ENCODE measurements at regions not wholly inside any gene's neighbourhood (a gene's known extent, or its start where the extent isn't known, plus 50 kb on each side); places are given as distances from the start of the nearest gene placed in this dataset.
"Not testable (repeated sequence)": the region's sequence is repeated elsewhere in the genome, so short reads cannot be mapped to it uniquely, and the experiment has no call there.

- Histone ChIP-seq H3K36me3 (ENCODE audit: control insufficient read depth, insufficient read depth, low read length) (no peaks in the 10 kb centered on the region; the same call in 1 of the 2 replicates), H3K4me1 (ENCODE audit: control insufficient read depth, insufficient read depth, low read length) (peaks cover 5% of the 10 kb centered on the region), H3K9me3 (ENCODE audit: control insufficient read depth, insufficient read depth, low read depth, low read length) (peaks cover 9% of the 10 kb centered on the region; the same call in 1 of the 2 replicates), H3K27ac (ENCODE audit: low read depth, low read length) (peak overlapping the region; percentile 25; the same call in 1 of the 2 replicates), H3K9ac (ENCODE audit: low read length) (peak overlapping the region; percentile 49), H3K4me3 (ENCODE audit: low read depth, low read length) (no peak overlapping the region; the same call in 1 of the 2 replicates), H3K27me3 (ENCODE audit: control insufficient read depth, insufficient read depth, low read length) (no peaks in the 10 kb centered on the region)
Observed at GRCh38 chr6:16884526-16884925, 123.3 kb upstream of the ATXN1 start.

- Histone ChIP-seq H3K9ac (ENCODE audit: low read length) (no peak overlapping the region), H3K4me3 (ENCODE audit: low read depth, low read length) (no peak overlapping the region), H3K4me1 (ENCODE audit: control insufficient read depth, insufficient read depth, low read length) (peaks cover 5% of the 10 kb centered on the region), H3K27ac (ENCODE audit: low read depth, low read length) (no peak overlapping the region), H3K27me3 (ENCODE audit: control insufficient read depth, insufficient read depth, low read length) (no peaks in the 10 kb centered on the region), H3K9me3 (ENCODE audit: control insufficient read depth, insufficient read depth, low read depth, low read length) (peaks cover 18% of the 10 kb centered on the region; the same call in 1 of the 2 replicates), H3K36me3 (ENCODE audit: control insufficient read depth, insufficient read depth, low read length) (no peaks in the 10 kb centered on the region)
Observed at GRCh38 chr6:16883414-16883813, 122.2 kb upstream of the ATXN1 start.

- Histone ChIP-seq H3K9me3 (ENCODE audit: control insufficient read depth, insufficient read depth, low read depth, low read length) (peaks cover 25% of the 10 kb centered on the region; the same call in 1 of the 2 replicates), H3K27ac (ENCODE audit: low read depth, low read length) (no peak overlapping the region), H3K36me3 (ENCODE audit: control insufficient read depth, insufficient read depth, low read length) (no peaks in the 10 kb centered on the region), H3K9ac (ENCODE audit: low read length) (no peak overlapping the region), H3K27me3 (ENCODE audit: control insufficient read depth, insufficient read depth, low read length) (no peaks in the 10 kb centered on the region), H3K4me1 (ENCODE audit: control insufficient read depth, insufficient read depth, low read length) (peaks cover 5% of the 10 kb centered on the region), H3K4me3 (ENCODE audit: low read depth, low read length) (no peak overlapping the region)
Observed at GRCh38 chr6:16882230-16882629, 121.0 kb upstream of the ATXN1 start.

- not testable (repeated sequence) for H3K36me3 ChIP-seq (ENCODE audit: control insufficient read depth, insufficient read depth, low read length); H3K27ac ChIP-seq (ENCODE audit: low read depth, low read length); H3K4me1 ChIP-seq (ENCODE audit: control insufficient read depth, insufficient read depth, low read length); H3K9ac ChIP-seq (ENCODE audit: low read length); H3K27me3 ChIP-seq (ENCODE audit: control insufficient read depth, insufficient read depth, low read length); H3K4me3 ChIP-seq (ENCODE audit: low read depth, low read length)
- H3K9me3 ChIP-seq (ENCODE audit: control insufficient read depth, insufficient read depth, low read depth, low read length), result peaks cover 27% of the 10 kb centered on the region; the same call in 1 of the 2 replicates
Observed at GRCh38 chr6:16876852-16877251, 115.6 kb upstream of the ATXN1 start.

- Histone ChIP-seq H3K4me3 (ENCODE audit: low read depth, low read length) (no peak overlapping the region), H3K4me1 (ENCODE audit: control insufficient read depth, insufficient read depth, low read length) (no peaks in the 10 kb centered on the region), H3K27me3 (ENCODE audit: control insufficient read depth, insufficient read depth, low read length) (no peaks in the 10 kb centered on the region), H3K27ac (ENCODE audit: low read depth, low read length) (no peak overlapping the region), H3K9me3 (ENCODE audit: control insufficient read depth, insufficient read depth, low read depth, low read length) (peaks cover 27% of the 10 kb centered on the region; the same call in 1 of the 2 replicates), H3K36me3 (ENCODE audit: control insufficient read depth, insufficient read depth, low read length) (no peaks in the 10 kb centered on the region), H3K9ac (ENCODE audit: low read length) (no peak overlapping the region)
Observed at GRCh38 chr6:16876201-16876600, 114.9 kb upstream of the ATXN1 start.

GRCh38 chr6:16873698-16874097, 112.4 kb upstream of the ATXN1 start:
- H3K9me3 ChIP-seq (ENCODE audit: control insufficient read depth, insufficient read depth, low read depth, low read length), result peaks cover 16% of the 10 kb centered on the region; the same call in 1 of the 2 replicates
- no peaks in the 10 kb centered on the region for H3K27me3 ChIP-seq (ENCODE audit: control insufficient read depth, insufficient read depth, low read length)
- no peaks in the 10 kb centered on the region for H3K36me3 ChIP-seq (ENCODE audit: control insufficient read depth, insufficient read depth, low read length)
- H3K27ac ChIP-seq (ENCODE audit: low read depth, low read length), result no peak overlapping the region
- no peak overlapping the region for H3K4me3 ChIP-seq (ENCODE audit: low read depth, low read length)
- no peak overlapping the region for H3K9ac ChIP-seq (ENCODE audit: low read length)
- H3K4me1 ChIP-seq (ENCODE audit: control insufficient read depth, insufficient read depth, low read length), result no peaks in the 10 kb centered on the region

- no peaks in the 10 kb centered on the region for H3K4me1 ChIP-seq (ENCODE audit: control insufficient read depth, insufficient read depth, low read length)
Observed at GRCh38 chr6:16872543-16873235, 111.4 kb upstream of the ATXN1 start.

GRCh38 chr6:16871047-16871446, 109.8 kb upstream of the ATXN1 start:
- Histone ChIP-seq H3K9me3 (ENCODE audit: control insufficient read depth, insufficient read depth, low read depth, low read length) (no peaks in the 10 kb centered on the region), H3K9ac (ENCODE audit: low read length) (no peak overlapping the region), H3K4me1 (ENCODE audit: control insufficient read depth, insufficient read depth, low read length) (no peaks in the 10 kb centered on the region)

More at GRCh38 chr6:16872543-16873235, 111.4 kb upstream of the ATXN1 start:
- no peak overlapping the region for H3K4me3 ChIP-seq (ENCODE audit: low read depth, low read length)
- no peak overlapping the region for H3K9ac ChIP-seq (ENCODE audit: low read length)
- peaks cover 7% of the 10 kb centered on the region; the same call in 1 of the 2 replicates for H3K9me3 ChIP-seq (ENCODE audit: control insufficient read depth, insufficient read depth, low read depth, low read length)
- H3K36me3 ChIP-seq (ENCODE audit: control insufficient read depth, insufficient read depth, low read length), result no peaks in the 10 kb centered on the region
- H3K27ac ChIP-seq (ENCODE audit: low read depth, low read length), result no peak overlapping the region
- no peaks in the 10 kb centered on the region for H3K27me3 ChIP-seq (ENCODE audit: control insufficient read depth, insufficient read depth, low read length)

GRCh38 chr6:16868968-16869367, 107.7 kb upstream of the ATXN1 start:
- H3K27ac ChIP-seq (ENCODE audit: low read depth, low read length), result no peak overlapping the region
- no peaks in the 10 kb centered on the region for H3K36me3 ChIP-seq (ENCODE audit: control insufficient read depth, insufficient read depth, low read length)
- H3K4me3 ChIP-seq (ENCODE audit: low read depth, low read length), result no peak overlapping the region
- H3K9me3 ChIP-seq (ENCODE audit: control insufficient read depth, insufficient read depth, low read depth, low read length), result no peaks in the 10 kb centered on the region
- H3K27me3 ChIP-seq (ENCODE audit: control insufficient read depth, insufficient read depth, low read length), result no peaks in the 10 kb centered on the region
- H3K9ac ChIP-seq (ENCODE audit: low read length), result no peak overlapping the region
- H3K4me1 ChIP-seq (ENCODE audit: control insufficient read depth, insufficient read depth, low read length), result no peaks in the 10 kb centered on the region

More at GRCh38 chr6:16871047-16871446, 109.8 kb upstream of the ATXN1 start:
- H3K36me3 ChIP-seq (ENCODE audit: control insufficient read depth, insufficient read depth, low read length), result no peaks in the 10 kb centered on the region
- no peak overlapping the region for H3K4me3 ChIP-seq (ENCODE audit: low read depth, low read length)
- H3K27me3 ChIP-seq (ENCODE audit: control insufficient read depth, insufficient read depth, low read length), result no peaks in the 10 kb centered on the region
- no peak overlapping the region for H3K27ac ChIP-seq (ENCODE audit: low read depth, low read length)

GRCh38 chr6:16857969-16858592, 96.8 kb upstream of the ATXN1 start:
- Histone ChIP-seq H3K4me3 (ENCODE audit: low read depth, low read length) (no peak overlapping the region), H3K27ac (ENCODE audit: low read depth, low read length) (no peak overlapping the region), H3K27me3 (ENCODE audit: control insufficient read depth, insufficient read depth, low read length) (no peaks in the 10 kb centered on the region), H3K36me3 (ENCODE audit: control insufficient read depth, insufficient read depth, low read length) (no peaks in the 10 kb centered on the region), H3K9me3 (ENCODE audit: control insufficient read depth, insufficient read depth, low read depth, low read length) (no peaks in the 10 kb centered on the region), H3K9ac (ENCODE audit: low read length) (no peak overlapping the region), H3K4me1 (ENCODE audit: control insufficient read depth, insufficient read depth, low read length) (no peaks in the 10 kb centered on the region; the same call in 1 of the 2 replicates)

GRCh38 chr6:16855460-16855859, 94.2 kb upstream of the ATXN1 start:
- H3K4me1 ChIP-seq (ENCODE audit: control insufficient read depth, insufficient read depth, low read length), result no peaks in the 10 kb centered on the region; the same call in 1 of the 2 replicates
- no peak overlapping the region for H3K27ac ChIP-seq (ENCODE audit: low read depth, low read length)
- H3K9me3 ChIP-seq (ENCODE audit: control insufficient read depth, insufficient read depth, low read depth, low read length), result no peaks in the 10 kb centered on the region
- H3K36me3 ChIP-seq (ENCODE audit: control insufficient read depth, insufficient read depth, low read length), result no peaks in the 10 kb centered on the region
- H3K27me3 ChIP-seq (ENCODE audit: control insufficient read depth, insufficient read depth, low read length), result no peaks in the 10 kb centered on the region
- H3K9ac ChIP-seq (ENCODE audit: low read length), result no peak overlapping the region
- no peak overlapping the region for H3K4me3 ChIP-seq (ENCODE audit: low read depth, low read length)
